GM21367 (cell line): ENCODE measurements at regions not wholly inside any gene's neighbourhood (a gene's known extent, or its start where the extent isn't known, plus 50 kb on each side); places are given as distances from the start of the nearest gene placed in this dataset.
"Not testable (repeated sequence)": the region's sequence is repeated elsewhere in the genome, so short reads cannot be mapped to it uniquely, and the experiment has no call there.

Source experiments
- ATAC-seq: cut with Tn5 transposase; IDR thresholded peaks from one replicate; pipeline ENCODE4 v1.9.1; 2021; ENCODE audit not compliant: unreplicated experiment

GRCh38 chr14:89060191-89060590 is 235.7 kb downstream of the TTC8 start:
- no peak for ATAC-seq

GRCh38 chr14:89061696-89062095 is 237.2 kb downstream of the TTC8 start:
- no peak for ATAC-seq

GRCh38 chr14:89065879-89066278 is 241.4 kb downstream of the TTC8 start:
- no peak for ATAC-seq

- no peak for ATAC-seq
These were observed 243.0 kb downstream of the TTC8 start for GRCh38 chr14:89067293-89067972.

- ATAC-seq, result no peak
These were observed 253.8 kb downstream of the TTC8 start for GRCh38 chr14:89078021-89078795.

GRCh38 chr14:89085231-89085731 is 260.8 kb downstream of the TTC8 start:
- no peak for ATAC-seq

GRCh38 chr14:89085737-89086382 is 261.4 kb downstream of the TTC8 start:
- ATAC-seq, result no peak

GRCh38 chr14:89088530-89088929 is 264.1 kb downstream of the TTC8 start:
- no peak for ATAC-seq

- no peak for ATAC-seq
These were observed 264.9 kb downstream of the TTC8 start for GRCh38 chr14:89089330-89089729.

GRCh38 chr14:89091781-89092180 is 267.3 kb downstream of the TTC8 start:
- ATAC-seq, result no peak

- no peak for ATAC-seq
These were observed 268.8 kb downstream of the TTC8 start for GRCh38 chr14:89093083-89093730.

- no peak for ATAC-seq
These were observed 270.6 kb downstream of the TTC8 start for GRCh38 chr14:89095036-89095435.

GRCh38 chr14:89096946-89097345 is 272.5 kb downstream of the TTC8 start:
- no peak for ATAC-seq

- no peak for ATAC-seq
These were observed 273.8 kb downstream of the TTC8 start for GRCh38 chr14:89098254-89098653.

- not testable (repeated sequence) for ATAC-seq
These were observed 279.8 kb downstream of the TTC8 start for GRCh38 chr14:89104171-89104817.

- not testable (repeated sequence) for ATAC-seq
These were observed 280.4 kb downstream of the TTC8 start for GRCh38 chr14:89104861-89105260.
